GM23248 (cell line): ENCODE measurements at regions not wholly inside any gene's neighbourhood (a gene's known extent, or its start where the extent isn't known, plus 50 kb on each side); places are given as distances from the start of the nearest gene placed in this dataset.

ENCODE experiments used
- DNase-seq: peaks from one replicate; pipeline ENCODE4 v3.0.0-alpha.2; 2015
- H2AFZ ChIP-seq: fragments of 200-600 bp; sonication (generic); 2 replicates; pipeline ENCODE4 v1.6.1; 2016; ENCODE audit warnings: antibody characterized with exemption
- H3F3A ChIP-seq: fragments of 200-600 bp; sonication (generic); 2 replicates; pipeline ENCODE4 v1.6.1; 2016; ENCODE audit warnings: mild to moderate bottlenecking, antibody characterized with exemption, mixed run types; ENCODE audit not compliant: insufficient read depth
- H3K27ac ChIP-seq: fragments of 200-600 bp; sonication (generic); 2 replicates; pipeline ENCODE4 v1.5.1; 2016; ENCODE audit warnings: mild to moderate bottlenecking
- H3K27me3 ChIP-seq: fragments of 200-600 bp; sonication (generic); replicated peaks from 2 replicates; pipeline ENCODE4 v1.6.1; 2016; ENCODE audit warnings: mild to moderate bottlenecking; ENCODE audit not compliant: insufficient read depth
- H3K36me3 ChIP-seq: fragments of 200-600 bp; sonication (generic); 2 replicates; pipeline ENCODE4 v1.6.1; 2016; ENCODE audit warnings: low read depth, mild to moderate bottlenecking
- H3K4me1 ChIP-seq: fragments of 200-600 bp; sonication (generic); 2 replicates; pipeline ENCODE4 v1.6.1; 2016; ENCODE audit warnings: mild to moderate bottlenecking; ENCODE audit not compliant: insufficient read depth
- H3K4me2 ChIP-seq: fragments of 200-600 bp; sonication (generic); one replicate; pipeline ENCODE4 v1.6.1; 2016; ENCODE audit warnings: mild to moderate bottlenecking; ENCODE audit not compliant: unreplicated experiment
- H3K4me3 ChIP-seq: fragments of 200-600 bp; sonication (generic); 2 replicates; pipeline ENCODE4 v1.5.1; 2016; ENCODE audit warnings: mild to moderate bottlenecking
- H3K79me2 ChIP-seq: fragments of 200-600 bp; sonication (generic); 2 replicates; pipeline ENCODE4 v1.6.1; 2016; ENCODE audit warnings: mild to moderate bottlenecking; ENCODE audit not compliant: insufficient read depth
- H3K9ac ChIP-seq: fragments of 200-600 bp; sonication (generic); 2 replicates; pipeline ENCODE4 v1.6.1; 2016; ENCODE audit warnings: mild to moderate bottlenecking
- H3K9me2 ChIP-seq: fragments of 200-600 bp; sonication (generic); 2 replicates; pipeline ENCODE4 v1.6.1; 2016; ENCODE audit warnings: mixed run types, mild to moderate bottlenecking, moderate library complexity; ENCODE audit not compliant: insufficient read depth
- H3K9me3 ChIP-seq: fragments of 200-600 bp; sonication (generic); one replicate; pipeline ENCODE4 v1.6.1; 2017; ENCODE audit warnings: low read depth
- H4K20me1 ChIP-seq: fragments of 200-600 bp; sonication (generic); 2 replicates; pipeline ENCODE4 v1.6.0; 2016; ENCODE audit not compliant: insufficient read depth
- EZH2 ChIP-seq: fragments of 200-600 bp; sonication (generic); IDR thresholded peaks from 2 replicates; pipeline ENCODE4 v1.6.1; 2018; ENCODE audit warnings: antibody characterized with exemption, mild to moderate bottlenecking; ENCODE audit not compliant: insufficient read depth, poor library complexity, severe bottlenecking
- EZH2phosphoT487 ChIP-seq: fragments of 200-600 bp; sonication (generic); IDR thresholded peaks from 2 replicates; pipeline ENCODE4 v1.6.1; 2018; ENCODE audit warnings: antibody characterized with exemption, moderate library complexity, mild to moderate bottlenecking, low read depth; ENCODE audit not compliant: insufficient read depth
- WGBS, 2 experiments: methylation state at CpG; one replicate each; pipeline ENCODE4 v1.1.6; 2015 to 2017; ENCODE audit warnings: low lambda C conversion rate in 2 of 2, low coverage in 1 of 2; ENCODE audit errors: missing lambda C conversion rate in 2 of 2; 5-methylcytosine and 5-hydroxymethylcytosine counted together
- in situ Hi-C: fragments of 300-500 bp; cut with MboI; formaldehyde crosslinking; loops from 2 replicates; pipeline ENCODE4 v1.15.0; 2020

DNA sequence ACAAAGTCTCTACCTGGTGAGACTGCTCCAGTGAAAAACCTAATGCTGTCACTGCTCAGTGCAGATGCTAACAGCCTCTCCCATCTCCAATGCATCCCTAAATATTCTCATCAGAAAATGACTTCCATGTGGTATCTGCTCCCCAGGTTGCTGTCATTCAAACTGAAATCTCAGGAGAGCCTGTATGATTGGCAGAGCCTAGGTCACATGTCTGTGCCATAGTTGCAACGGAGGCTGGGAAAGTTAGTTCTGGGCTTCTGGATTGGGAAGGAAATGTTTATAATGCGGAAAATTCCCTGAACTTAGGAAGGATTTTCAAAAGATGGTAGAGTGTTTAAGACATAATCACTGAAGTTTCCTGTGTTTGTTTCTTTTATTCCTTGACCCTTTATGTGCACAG is 206.4 kb upstream of the ZKSCAN2 start:
- H3K4me3 ChIP-seq: no peak overlapping the region
- H3K9me2 ChIP-seq: no peaks in the 10 kb centered on the region
- H3K79me2 ChIP-seq: no peaks in the 10 kb centered on the region
- no peaks in the 10 kb centered on the region for H3F3A ChIP-seq
- in situ Hi-C loops: no loop called here
- no peak overlapping the region for H3K27ac ChIP-seq
- H3K9ac ChIP-seq: no peak overlapping the region
- no peaks in the 10 kb centered on the region for H3K27me3 ChIP-seq
- no peaks in the 10 kb centered on the region for H3K36me3 ChIP-seq
- no peaks in the 10 kb centered on the region for H4K20me1 ChIP-seq
- TF ChIP-seq EZH2phosphoT487: no peak
- no peak for TF ChIP-seq EZH2
- no peak for DNase-seq
- H3K4me2 ChIP-seq: no peak overlapping the region
- H2AFZ ChIP-seq: no peak overlapping the region
- WGBS, 2 experiments: 3 to 16% methylated on average over 2 of the region's 2 CpGs
- no peaks in the 10 kb centered on the region for H3K9me3 ChIP-seq
- no peaks in the 10 kb centered on the region for H3K4me1 ChIP-seq

DNA sequence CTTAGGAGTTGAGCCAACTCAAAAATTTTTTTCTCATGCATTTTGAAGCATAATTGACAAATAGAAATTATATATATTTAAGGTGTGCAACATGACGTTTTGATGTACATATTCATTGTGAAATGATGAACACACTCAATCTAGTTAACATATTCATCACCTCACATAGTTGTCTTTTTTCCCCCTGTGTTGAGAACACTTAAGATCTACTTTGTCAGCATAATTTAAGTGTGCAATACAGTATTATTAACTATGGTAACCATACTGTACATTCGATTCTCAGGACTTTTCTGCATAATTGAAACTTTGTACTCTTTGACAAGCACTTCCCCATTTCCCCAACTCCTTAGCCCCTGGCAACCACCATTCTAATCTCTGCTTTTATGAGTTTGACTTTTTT is 192.2 kb upstream of the ZKSCAN2 start:
- Histone ChIP-seq H3K27ac (no peak overlapping the region), H3K9me2 (no peaks in the 10 kb centered on the region), H3K36me3 (no peaks in the 10 kb centered on the region), H3K79me2 (no peaks in the 10 kb centered on the region), H3K4me3 (no peak overlapping the region), H3K4me1 (no peaks in the 10 kb centered on the region), H3F3A (no peaks in the 10 kb centered on the region), H2AFZ (no peak overlapping the region), H3K27me3 (no peaks in the 10 kb centered on the region), H4K20me1 (no peaks in the 10 kb centered on the region), H3K4me2 (no peak overlapping the region), H3K9ac (no peak overlapping the region), H3K9me3 (no peaks in the 10 kb centered on the region)
- 34% methylated on average over 2 of the region's 2 CpGs for WGBS, 2 experiments
- no peak for DNase-seq
- no peak for TF ChIP-seq EZH2
- no peak for TF ChIP-seq EZH2phosphoT487
- in situ Hi-C loops: no loop called here

GRCh38 chr16:25443994-25444393 is 186.3 kb upstream of the ZKSCAN2 start:
- Histone ChIP-seq H3K4me2 (no peak overlapping the region), H4K20me1 (no peaks in the 10 kb centered on the region), H3K27me3 (no peaks in the 10 kb centered on the region), H3K27ac (no peak overlapping the region), H3K36me3 (no peaks in the 10 kb centered on the region), H3K79me2 (no peaks in the 10 kb centered on the region), H3K9me2 (no peaks in the 10 kb centered on the region), H2AFZ (no peak overlapping the region), H3K9me3 (no peaks in the 10 kb centered on the region), H3K4me3 (no peak overlapping the region), H3F3A (no peaks in the 10 kb centered on the region), H3K9ac (no peak overlapping the region), H3K4me1 (no peaks in the 10 kb centered on the region)
- in situ Hi-C loops: no loop called here
- no peak for DNase-seq
- 15 to 18% methylated on average over 4 of the region's 4 CpGs for WGBS, 2 experiments
- no peak for TF ChIP-seq EZH2phosphoT487
- TF ChIP-seq EZH2: no peak

DNA sequence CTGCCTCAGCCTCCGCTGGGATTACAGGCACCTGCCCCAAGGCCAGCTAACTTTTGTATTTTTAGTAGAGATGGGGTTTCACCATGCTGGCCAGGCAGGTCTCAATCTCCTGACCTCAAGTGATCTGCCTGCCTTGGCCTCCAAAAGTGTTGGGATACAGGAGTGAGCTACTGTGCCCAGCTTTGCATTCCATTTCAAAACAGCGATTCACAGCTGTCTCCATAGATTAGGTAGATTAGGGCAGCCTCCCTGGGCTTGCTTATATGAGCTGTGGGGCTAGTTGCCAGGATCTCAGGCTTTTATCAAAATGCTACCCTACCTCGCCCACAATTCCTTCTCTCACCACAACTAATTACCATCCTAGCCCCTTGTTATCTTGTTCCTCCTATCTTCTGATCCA is 176.4 kb upstream of the ZKSCAN2 start:
- H3K4me3 ChIP-seq: no peak overlapping the region
- H3K4me1 ChIP-seq: no peaks in the 10 kb centered on the region
- H2AFZ ChIP-seq: no peak overlapping the region
- H3K36me3 ChIP-seq: no peaks in the 10 kb centered on the region
- no peaks in the 10 kb centered on the region for H4K20me1 ChIP-seq
- H3K4me2 ChIP-seq: no peak overlapping the region
- no peak overlapping the region for H3K9ac ChIP-seq
- WGBS, 2 experiments: 6 to 10% methylated on average over 3 of the region's 3 CpGs
- DNase-seq: no peak
- H3K27me3 ChIP-seq: no peaks in the 10 kb centered on the region
- no peaks in the 10 kb centered on the region for H3F3A ChIP-seq
- H3K79me2 ChIP-seq: no peaks in the 10 kb centered on the region
- H3K9me3 ChIP-seq: no peaks in the 10 kb centered on the region
- TF ChIP-seq EZH2phosphoT487 (no peak), EZH2 (no peak)
- no peak overlapping the region for H3K27ac ChIP-seq
- no peaks in the 10 kb centered on the region for H3K9me2 ChIP-seq
- in situ Hi-C loops: no loop called here

GRCh38 chr16:25433388-25433787 is 175.7 kb upstream of the ZKSCAN2 start:
- Histone ChIP-seq H3K36me3 (no peaks in the 10 kb centered on the region), H3K9me3 (no peaks in the 10 kb centered on the region), H3F3A (no peaks in the 10 kb centered on the region), H3K9me2 (no peaks in the 10 kb centered on the region), H3K4me2 (no peak overlapping the region), H4K20me1 (no peaks in the 10 kb centered on the region), H3K79me2 (no peaks in the 10 kb centered on the region), H3K27ac (no peak overlapping the region), H3K27me3 (no peaks in the 10 kb centered on the region), H2AFZ (no peak overlapping the region), H3K4me1 (no peaks in the 10 kb centered on the region), H3K9ac (no peak overlapping the region), H3K4me3 (no peak overlapping the region)
- DNase-seq: no peak
- in situ Hi-C loops: no loop called here
- TF ChIP-seq EZH2phosphoT487: no peak
- TF ChIP-seq EZH2: no peak
- 34 to 39% methylated on average over 4 of the region's 4 CpGs for WGBS, 2 experiments
